Mammary epithelial cell (primary cell): ENCODE measurements at regions not wholly inside any gene's neighbourhood (a gene's known extent, or its start where the extent isn't known, plus 50 kb on each side); places are given as distances from the start of the nearest gene placed in this dataset.

Experiments
- EZH2 ChIP-seq: IDR thresholded peaks from 2 replicates; pipeline ENCODE4 v1.6.1; 2012; ENCODE audit warnings: low read length, inconsistent platforms, borderline replicate concordance
- TF ChIP-seq, protein P1 (sequence below), 2 donors: IDR thresholded peaks in 1 of 2; conservative IDR thresholded peaks in 1 of 2; 2 replicates each; pipeline ENCODE4 v1.5.1; 2011 to 2012; ENCODE audit warnings: inconsistent platforms in 2 of 2, low read length in 2 of 2, mild to moderate bottlenecking in 2 of 2, control low read depth in 1 of 2, low read depth in 1 of 2; ENCODE audit not compliant: insufficient read depth in 1 of 2; ENCODE audit errors: extremely low read depth in 1 of 2

DNA sequence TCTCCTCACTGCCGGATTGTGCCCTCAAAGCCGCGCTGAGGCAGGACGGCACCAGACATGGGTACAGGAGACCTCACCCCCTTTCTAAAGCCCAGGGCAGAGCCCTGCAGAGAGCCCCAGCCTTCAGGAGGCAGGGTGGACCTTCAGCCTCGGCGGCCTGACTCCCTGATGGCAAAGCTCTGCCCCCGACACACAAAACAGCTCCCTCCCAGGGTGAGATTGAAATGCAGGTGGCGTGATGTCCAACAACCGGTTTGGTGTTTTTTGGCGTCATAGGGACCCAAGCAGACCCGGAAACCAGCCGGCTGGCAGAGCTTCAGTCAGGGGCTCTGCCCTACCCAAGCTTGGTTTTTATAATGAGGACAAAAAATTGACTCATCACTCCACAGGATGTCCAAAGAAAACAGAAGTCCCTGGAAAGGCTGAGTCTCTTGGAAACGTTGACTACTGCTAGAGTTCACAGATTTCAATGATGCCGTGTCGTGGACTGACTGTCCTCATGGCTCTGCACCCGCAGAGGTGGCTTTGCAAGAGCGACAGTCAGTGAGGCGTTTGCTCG is 275.2 kb upstream of the IRX1 start:
- TF ChIP-seq, protein P1, sequence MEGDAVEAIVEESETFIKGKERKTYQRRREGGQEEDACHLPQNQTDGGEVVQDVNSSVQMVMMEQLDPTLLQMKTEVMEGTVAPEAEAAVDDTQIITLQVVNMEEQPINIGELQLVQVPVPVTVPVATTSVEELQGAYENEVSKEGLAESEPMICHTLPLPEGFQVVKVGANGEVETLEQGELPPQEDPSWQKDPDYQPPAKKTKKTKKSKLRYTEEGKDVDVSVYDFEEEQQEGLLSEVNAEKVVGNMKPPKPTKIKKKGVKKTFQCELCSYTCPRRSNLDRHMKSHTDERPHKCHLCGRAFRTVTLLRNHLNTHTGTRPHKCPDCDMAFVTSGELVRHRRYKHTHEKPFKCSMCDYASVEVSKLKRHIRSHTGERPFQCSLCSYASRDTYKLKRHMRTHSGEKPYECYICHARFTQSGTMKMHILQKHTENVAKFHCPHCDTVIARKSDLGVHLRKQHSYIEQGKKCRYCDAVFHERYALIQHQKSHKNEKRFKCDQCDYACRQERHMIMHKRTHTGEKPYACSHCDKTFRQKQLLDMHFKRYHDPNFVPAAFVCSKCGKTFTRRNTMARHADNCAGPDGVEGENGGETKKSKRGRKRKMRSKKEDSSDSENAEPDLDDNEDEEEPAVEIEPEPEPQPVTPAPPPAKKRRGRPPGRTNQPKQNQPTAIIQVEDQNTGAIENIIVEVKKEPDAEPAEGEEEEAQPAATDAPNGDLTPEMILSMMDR (conservative IDR thresholded peaks at IDR 0.05 in 1 of 2, IDR thresholded peaks at IDR 0.05 in 1 of 2; ENCODE audit: extremely low read depth in 1 of 2, insufficient read depth in 1 of 2, low read depth in 1 of 2, low read length in 2 of 2): no peak
- TF ChIP-seq EZH2: no peak
